ENCODE measurements at regions not wholly inside any gene's neighbourhood (a gene's known extent, or its start where the extent isn't known, plus 50 kb on each side); places are given as distances from the start of the nearest gene placed in this dataset.

DNA sequence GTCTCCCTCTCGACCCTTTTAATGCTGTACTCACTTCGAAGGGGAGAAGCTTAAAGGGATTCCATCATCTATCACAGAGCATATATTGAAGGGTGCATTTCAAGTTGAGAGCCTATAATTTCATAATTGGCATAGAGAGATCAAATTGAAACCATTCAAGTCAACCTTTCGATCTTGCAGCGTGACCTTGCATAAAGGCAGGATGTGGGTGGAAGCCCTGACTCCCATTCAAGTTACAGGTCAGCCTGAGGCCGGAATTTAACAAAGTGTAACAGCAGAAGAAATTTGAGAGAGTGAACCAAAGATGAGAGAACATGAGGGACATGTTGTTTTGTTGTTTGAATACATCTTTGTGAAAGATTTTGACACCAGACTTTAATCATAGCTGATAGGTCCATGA lies 195.3 kb upstream of the TPK1 start:
- TF ChIP-seq, protein P1, sequence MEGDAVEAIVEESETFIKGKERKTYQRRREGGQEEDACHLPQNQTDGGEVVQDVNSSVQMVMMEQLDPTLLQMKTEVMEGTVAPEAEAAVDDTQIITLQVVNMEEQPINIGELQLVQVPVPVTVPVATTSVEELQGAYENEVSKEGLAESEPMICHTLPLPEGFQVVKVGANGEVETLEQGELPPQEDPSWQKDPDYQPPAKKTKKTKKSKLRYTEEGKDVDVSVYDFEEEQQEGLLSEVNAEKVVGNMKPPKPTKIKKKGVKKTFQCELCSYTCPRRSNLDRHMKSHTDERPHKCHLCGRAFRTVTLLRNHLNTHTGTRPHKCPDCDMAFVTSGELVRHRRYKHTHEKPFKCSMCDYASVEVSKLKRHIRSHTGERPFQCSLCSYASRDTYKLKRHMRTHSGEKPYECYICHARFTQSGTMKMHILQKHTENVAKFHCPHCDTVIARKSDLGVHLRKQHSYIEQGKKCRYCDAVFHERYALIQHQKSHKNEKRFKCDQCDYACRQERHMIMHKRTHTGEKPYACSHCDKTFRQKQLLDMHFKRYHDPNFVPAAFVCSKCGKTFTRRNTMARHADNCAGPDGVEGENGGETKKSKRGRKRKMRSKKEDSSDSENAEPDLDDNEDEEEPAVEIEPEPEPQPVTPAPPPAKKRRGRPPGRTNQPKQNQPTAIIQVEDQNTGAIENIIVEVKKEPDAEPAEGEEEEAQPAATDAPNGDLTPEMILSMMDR (IDR thresholded peaks at IDR 0.05): no peak
- TF ChIP-seq POLR2A (IDR thresholded peaks at IDR 0.05): no peak
